H1 (cell line): ENCODE measurements at regions not wholly inside any gene's neighbourhood (a gene's known extent, or its start where the extent isn't known, plus 50 kb on each side); places are given as distances from the start of the nearest gene placed in this dataset.

Experiments used
- CTCF ChIA-PET: fragments of 300-600 bp; sonication (Branson Sonifier 250); formaldehyde crosslinking; loops from one replicate; lab custom pipeline; 2021; ENCODE audit not compliant: partially characterized antibody; lab: Charles Lee
- POLR2A ChIA-PET: fragments of 300-600 bp; sonication (Branson Sonifier 250); formaldehyde crosslinking; loops from one replicate; lab custom pipeline; 2021; ENCODE audit warnings: inconsistent platforms; ENCODE audit not compliant: partially characterized antibody; lab: Charles Lee
- DNase-seq, 2 experiments: peaks; one replicate each; pipeline versions ENCODE4 v3.0.0 to v3.0.0-alpha.2; 2010 to 2022; ENCODE audit warnings: low spot score in 2 of 2, low read depth in 1 of 2, mixed read lengths in 1 of 2
- FAIRE-seq: peaks from 2 replicates; lab custom pipeline; 2011; peaks lifted over from hg19 to GRCh38; lab: Jason Lieb, UNC
- H2AFZ ChIP-seq: 2 replicates; pipeline ENCODE4 v1.8.1; 2012; ENCODE audit warnings: low read length, inconsistent platforms
- H2AK5ac ChIP-seq: 2 replicates; pipeline ENCODE4 v1.6.1; 2013; ENCODE audit warnings: low read depth, low read length
- H2BK120ac ChIP-seq: replicated peaks from 2 replicates; pipeline ENCODE3; 2013; ENCODE audit warnings: low read depth, low read length, inconsistent platforms
- H2BK12ac ChIP-seq: 2 replicates; pipeline ENCODE4 v1.6.1; 2013; ENCODE audit warnings: low read depth, low read length
- H2BK15ac ChIP-seq: 2 replicates; pipeline ENCODE4 v1.6.1; 2013; ENCODE audit warnings: low read length
- H2BK20ac ChIP-seq: 2 replicates; pipeline ENCODE4 v1.6.1; 2013; ENCODE audit warnings: low read length
- H2BK5ac ChIP-seq: 2 replicates; pipeline ENCODE4 v1.6.1; 2013; ENCODE audit warnings: low read depth, low read length
- H3K14ac ChIP-seq: 2 replicates; pipeline ENCODE4 v1.6.1; 2013; ENCODE audit warnings: inconsistent platforms; ENCODE audit not compliant: insufficient read length
- H3K18ac ChIP-seq: 2 replicates; pipeline ENCODE4 v1.6.1; 2013; ENCODE audit warnings: low read length; ENCODE audit errors: extremely low read depth
- H3K23ac ChIP-seq: 2 replicates; pipeline ENCODE4 v1.6.1; 2013; ENCODE audit warnings: inconsistent platforms; ENCODE audit not compliant: insufficient read length
- H3K23me2 ChIP-seq: 2 replicates; pipeline ENCODE4 v1.6.1; 2013; ENCODE audit warnings: low read depth, low read length
- H3K27ac ChIP-seq: 2 replicates; pipeline ENCODE4 v1.6.1; 2011; ENCODE audit warnings: low read depth, low read length, inconsistent platforms
- H3K27me3 ChIP-seq, 4 experiments: replicated peaks in 1 of 4; 1 replicate in 1 of 4; 2 replicates in 3 of 4; pipeline versions ENCODE4 v1.6.1 to v1.8.1; 2011 to 2013; ENCODE audit warnings: low read length in 3 of 4, mild to moderate bottlenecking in 3 of 4, inconsistent platforms in 2 of 4, mixed read lengths in 2 of 4, moderate library complexity in 1 of 4; ENCODE audit not compliant: control insufficient read depth in 3 of 4, insufficient read depth in 3 of 4; ENCODE audit errors: extremely low read depth in 1 of 4
- H3K36me3 ChIP-seq, 4 experiments: 2 replicates each; pipeline versions ENCODE4 v1.6.1 to v1.8.1; 2011 to 2013; ENCODE audit warnings: mild to moderate bottlenecking in 4 of 4, low read length in 3 of 4, moderate library complexity in 2 of 4, control low read depth in 1 of 4, inconsistent platforms in 1 of 4; ENCODE audit not compliant: insufficient read depth in 4 of 4, control insufficient read depth in 2 of 4
- H3K4ac ChIP-seq: replicated peaks from 2 replicates; pipeline ENCODE3; 2013; ENCODE audit warnings: low read length, low read depth, mixed read lengths, inconsistent platforms; ENCODE audit not compliant: insufficient read length
- H3K4me1 ChIP-seq, 4 experiments: replicated peaks in 1 of 4; 1 replicate in 1 of 4; 2 replicates in 3 of 4; pipeline versions ENCODE4 v1.6.1 to v1.8.1; 2011 to 2013; ENCODE audit warnings: low read length in 3 of 4, inconsistent platforms in 2 of 4, mixed read lengths in 1 of 4; ENCODE audit not compliant: insufficient read depth in 4 of 4, control insufficient read depth in 3 of 4
- H3K4me2 ChIP-seq, 2 experiments: 2 replicates each; pipeline versions ENCODE4 v1.6.1 to v1.8.1; 2011 to 2013; ENCODE audit warnings: low read depth in 2 of 2, low read length in 2 of 2, control low read depth in 1 of 2, inconsistent platforms in 1 of 2, mild to moderate bottlenecking in 1 of 2; ENCODE audit not compliant: insufficient read depth in 1 of 2
- H3K4me3 ChIP-seq, 4 experiments: fragments of 200-600, 300-600 bp in 1 of 4; sonication (generic), shearing (Covaris generic), sonication (Bioruptor Twin) in 1 of 4; 2 replicates each; pipeline versions ENCODE4 v1.5.1 to v1.8.1; 2011 to 2016; ENCODE audit warnings: low read length in 4 of 4, low read depth in 3 of 4, control low read depth in 2 of 4, inconsistent platforms in 2 of 4, mild to moderate bottlenecking in 2 of 4, mixed read lengths in 1 of 4, moderate library complexity in 1 of 4; ENCODE audit not compliant: insufficient read depth in 2 of 4; ENCODE audit errors: extremely low read depth in 1 of 4
- H3K56ac ChIP-seq: replicated peaks from 2 replicates; pipeline ENCODE3; 2013; ENCODE audit warnings: low read depth, mild to moderate bottlenecking, mixed read lengths, low read length, inconsistent platforms; ENCODE audit not compliant: insufficient read length
- H3K79me1 ChIP-seq: 2 replicates; pipeline ENCODE4 v1.6.1; 2013; ENCODE audit warnings: low read depth, low read length, control low read depth
- H3K79me2 ChIP-seq, 2 experiments: 2 replicates each; pipeline versions ENCODE4 v1.6.1 to v1.8.1; 2012 to 2013; ENCODE audit warnings: low read length in 2 of 2, mild to moderate bottlenecking in 2 of 2, inconsistent platforms in 1 of 2; ENCODE audit not compliant: insufficient read depth in 2 of 2, control insufficient read depth in 1 of 2
- H3K9ac ChIP-seq, 4 experiments: replicated peaks in 1 of 4; 1 replicate in 1 of 4; 2 replicates in 3 of 4; pipeline versions ENCODE4 v1.6.1 to v1.8.1; 2011 to 2013; ENCODE audit warnings: low read depth in 3 of 4, low read length in 3 of 4, control low read depth in 2 of 4, mild to moderate bottlenecking in 2 of 4, moderate library complexity in 2 of 4, inconsistent platforms in 1 of 4; ENCODE audit errors: extremely low read depth in 1 of 4
- H3K9me3 ChIP-seq, 2 experiments: 2 replicates each; pipeline versions ENCODE4 v1.6.1 to v1.8.1; 2012 to 2013; ENCODE audit warnings: mild to moderate bottlenecking in 2 of 2, moderate library complexity in 2 of 2, control low read depth in 1 of 2, inconsistent platforms in 1 of 2, low read depth in 1 of 2, low read length in 1 of 2, mixed read lengths in 1 of 2; ENCODE audit not compliant: insufficient read depth in 2 of 2
- H4K20me1 ChIP-seq, 2 experiments: replicated peaks in 1 of 2; 2 replicates each; pipeline versions ENCODE3 to v1.8.1; 2011 to 2013; ENCODE audit warnings: inconsistent platforms in 2 of 2, low read length in 2 of 2, mild to moderate bottlenecking in 1 of 2; ENCODE audit not compliant: insufficient read depth in 2 of 2, control insufficient read depth in 1 of 2
- H4K5ac ChIP-seq: 2 replicates; pipeline ENCODE4 v1.6.1; 2013; ENCODE audit warnings: low read length, low read depth, mixed read lengths, inconsistent platforms; ENCODE audit not compliant: insufficient read length
- H4K8ac ChIP-seq: 2 replicates; pipeline ENCODE4 v1.8.0; 2013; ENCODE audit warnings: mild to moderate bottlenecking, moderate library complexity, low read length, inconsistent platforms; ENCODE audit not compliant: insufficient read depth; ENCODE audit errors: extremely low read depth
- H4K91ac ChIP-seq: replicated peaks from 2 replicates; pipeline ENCODE3; 2013; ENCODE audit warnings: low read length, mixed read lengths, inconsistent platforms; ENCODE audit not compliant: insufficient read length
- BRCA1 ChIP-seq: IDR thresholded peaks from 2 replicates; pipeline ENCODE4 v1.6.1; 2012; ENCODE audit warnings: low read depth, low read length, improper control_type of control experiment
- CHD1 ChIP-seq: IDR thresholded peaks from 2 replicates; pipeline ENCODE4 v1.6.1; 2012; ENCODE audit warnings: low read depth, low read length, improper control_type of control experiment
- E2F6 ChIP-seq: IDR thresholded peaks from 2 replicates; pipeline ENCODE4 v1.6.1; 2012; ENCODE audit warnings: inconsistent platforms
- EGR1 ChIP-seq: IDR thresholded peaks from 2 replicates; pipeline ENCODE4 v1.6.1; 2011; ENCODE audit warnings: low read depth, low read length, borderline replicate concordance
- GTF2F1 ChIP-seq: IDR thresholded peaks from 2 replicates; pipeline ENCODE4 v1.6.1; 2012; ENCODE audit warnings: low read depth, low read length, improper control_type of control experiment, borderline replicate concordance
- POLR2A ChIP-seq, 2 experiments: IDR thresholded peaks; 1 replicate in 1 of 2; 2 replicates in 1 of 2; pipeline ENCODE4 v1.6.1; 2011; ENCODE audit warnings: low read depth in 2 of 2, low read length in 2 of 2, mild to moderate bottlenecking in 2 of 2; ENCODE audit errors: control extremely low read depth in 1 of 2
- RNF2 ChIP-seq: fragments of 200-900, 300-1000 bp; sonication (generic); IDR thresholded peaks from 2 replicates; pipeline ENCODE4 v1.7.1; 2016; ENCODE audit warnings: borderline replicate concordance, low read depth, mild to moderate bottlenecking, antibody characterized with exemption, low read length; ENCODE audit not compliant: poor library complexity, severe bottlenecking; ENCODE audit errors: missing control alignments
- TBP ChIP-seq: IDR thresholded peaks from 2 replicates; pipeline ENCODE4 v1.6.1; 2011; ENCODE audit warnings: low read depth, low read length, improper control_type of control experiment
- YY1 ChIP-seq: IDR thresholded peaks from 2 replicates; pipeline ENCODE4 v1.6.1; 2011; ENCODE audit warnings: low read depth, mild to moderate bottlenecking, low read length
- ZNF274 ChIP-seq: IDR thresholded peaks from 2 replicates; pipeline ENCODE4 v1.7.0; 2012; ENCODE audit warnings: low read length, borderline replicate concordance; ENCODE audit errors: extremely low read depth
- WGBS, 2 experiments: shearing (Covaris generic) in 1 of 2; methylation state at CpG; one replicate each; pipeline versions ENCODE4 v1.1.6 to v1.1.7; 2013 to 2015; ENCODE audit warnings: low lambda C conversion rate in 2 of 2, mixed read lengths in 2 of 2, inconsistent platforms in 1 of 2, low coverage in 1 of 2, missing lambda C conversion rate in 1 of 2; ENCODE audit not compliant: insufficient replicate concordance in 2 of 2, insufficient coverage in 1 of 2, insufficient read length in 1 of 2; ENCODE audit errors: extremely low coverage in 1 of 2, missing lambda C conversion rate in 1 of 2; 5-methylcytosine and 5-hydroxymethylcytosine counted together
- TF ChIP-seq, protein P1 (sequence below): IDR thresholded peaks from 2 replicates; pipeline ENCODE4 v1.6.1; 2012; ENCODE audit warnings: low read length, inconsistent platforms

DNA sequence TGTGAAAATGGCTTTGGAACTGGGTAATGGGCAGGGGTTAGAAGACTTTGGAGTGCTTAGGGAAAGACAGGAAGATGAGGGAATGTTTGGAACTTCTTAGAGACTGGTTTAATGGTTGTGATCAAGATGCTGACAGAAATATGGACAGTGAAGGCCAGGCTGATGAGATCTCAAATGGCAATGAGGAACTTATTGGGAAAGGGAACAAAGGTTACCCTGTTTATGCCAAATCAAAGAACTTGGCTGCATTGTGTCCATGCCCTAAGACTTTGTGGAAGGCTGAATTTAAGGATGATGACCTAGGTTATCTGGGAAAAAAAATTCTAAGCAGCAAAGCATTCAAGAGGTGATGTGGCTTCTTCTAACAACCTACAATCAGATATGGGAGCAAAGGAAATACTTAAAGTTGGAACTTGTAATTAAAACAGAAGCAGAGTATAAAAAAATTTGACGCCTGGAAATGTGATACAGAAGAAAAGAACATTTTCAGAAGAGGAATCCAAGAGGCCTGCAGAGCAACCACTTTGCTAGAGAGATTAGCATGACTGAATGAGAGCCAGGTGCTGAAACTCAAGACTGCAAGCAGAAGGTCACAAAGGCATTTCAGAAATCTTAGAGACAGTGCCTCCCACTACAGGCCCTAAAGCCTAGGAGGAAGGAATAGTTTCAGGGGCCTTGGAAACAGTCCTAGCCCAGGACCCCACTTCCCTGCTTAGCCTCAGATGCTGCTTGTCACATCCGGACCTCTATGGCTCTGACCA is 65.6 kb upstream of the FLRT2 start:
- POLR2A ChIA-PET: no interaction called here
- CTCF ChIA-PET: no interaction called here
- WGBS, 2 experiments: 83% methylated on average over 2 of the region's 2 CpGs; no CpG with 5 or more reads in 1 of the 2 experiments
- TF ChIP-seq ZNF274 (no peak), POLR2A (IDR thresholded peaks at IDR 0.05; ENCODE audit: control extremely low read depth in 1 of 2, low read depth in 2 of 2, low read length in 2 of 2) (no peak), GTF2F1 (no peak), CHD1 (no peak), YY1 (no peak), RNF2 (no peak), BRCA1 (no peak), EGR1 (no peak), TBP (no peak), E2F6 (no peak)
- TF ChIP-seq, protein P1, sequence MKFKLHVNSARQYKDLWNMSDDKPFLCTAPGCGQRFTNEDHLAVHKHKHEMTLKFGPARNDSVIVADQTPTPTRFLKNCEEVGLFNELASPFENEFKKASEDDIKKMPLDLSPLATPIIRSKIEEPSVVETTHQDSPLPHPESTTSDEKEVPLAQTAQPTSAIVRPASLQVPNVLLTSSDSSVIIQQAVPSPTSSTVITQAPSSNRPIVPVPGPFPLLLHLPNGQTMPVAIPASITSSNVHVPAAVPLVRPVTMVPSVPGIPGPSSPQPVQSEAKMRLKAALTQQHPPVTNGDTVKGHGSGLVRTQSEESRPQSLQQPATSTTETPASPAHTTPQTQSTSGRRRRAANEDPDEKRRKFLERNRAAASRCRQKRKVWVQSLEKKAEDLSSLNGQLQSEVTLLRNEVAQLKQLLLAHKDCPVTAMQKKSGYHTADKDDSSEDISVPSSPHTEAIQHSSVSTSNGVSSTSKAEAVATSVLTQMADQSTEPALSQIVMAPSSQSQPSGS: no peak

More for the DNA sequence above, 65.6 kb upstream of the FLRT2 start:
- Histone ChIP-seq H4K5ac (no peak overlapping the region), H3K27ac (no peak overlapping the region), H2BK12ac (no peak overlapping the region), H3K79me2 (no peaks in the 10 kb centered on the region), H3K9ac (no peak overlapping the region), H3K27me3 (no peaks in the 10 kb centered on the region), H2BK120ac (no peak overlapping the region), H3K23ac (no peak overlapping the region), H3K18ac (no peak overlapping the region), H4K20me1 (no peaks in the 10 kb centered on the region), H2AFZ (no peak overlapping the region), H3K56ac (no peak overlapping the region), H3K14ac (no peak overlapping the region), H3K4me1 (peaks cover 0 to 4% (median 0%) of the 10 kb centered on the region in 4 experiments; a peak in 1 of 7 replicates), H3K9me3 (no peaks in the 10 kb centered on the region), H4K91ac (no peak overlapping the region), H3K36me3 (no peaks in the 10 kb centered on the region; a peak in 1 of 8 replicates), H2BK15ac (no peak overlapping the region), H2AK5ac (no peak overlapping the region), H3K79me1 (no peaks in the 10 kb centered on the region), H3K4me2 (no peak overlapping the region), H3K23me2 (no peaks in the 10 kb centered on the region), H2BK5ac (no peak overlapping the region), H4K8ac (no peak overlapping the region), H3K4me3 (no peak overlapping the region), H3K4ac (no peak overlapping the region), H2BK20ac (no peak overlapping the region)
- FAIRE-seq: no peak
- no peak for DNase-seq
